ENCODE measurements at regions not wholly inside any gene's neighbourhood (a gene's known extent, or its start where the extent isn't known, plus 50 kb on each side); places are given as distances from the start of the nearest gene placed in this dataset.

DNA sequence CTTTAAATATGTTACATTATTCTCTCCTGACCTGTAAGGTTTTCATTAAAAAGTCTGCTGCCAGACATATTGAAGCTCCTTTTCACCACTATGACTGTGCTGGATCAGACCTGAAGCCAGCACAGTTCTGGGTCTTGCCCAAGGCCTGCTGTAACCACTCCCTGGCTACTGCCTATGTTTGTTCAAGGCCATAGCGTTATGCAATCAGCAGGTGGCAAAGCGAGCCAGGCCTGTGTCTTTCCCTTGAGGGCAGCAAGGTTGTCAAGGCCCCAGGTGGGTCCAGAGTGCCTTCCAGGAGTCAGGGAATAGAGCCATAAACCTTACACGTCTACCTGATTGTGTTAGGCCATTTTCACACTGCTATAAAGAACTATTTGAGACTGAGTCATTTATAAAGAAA lies 496.8 kb upstream of the PCDH9 start:
- Histone ChIP-seq H3K4me1 (ENCODE audit: control insufficient read depth in 1 of 2, insufficient read depth in 2 of 2, low read depth in 1 of 2, low read length in 1 of 2) (no peaks in the 10 kb centered on the region), H3K4me2 (no peak overlapping the region), H3K79me2 (ENCODE audit: insufficient read depth) (no peaks in the 10 kb centered on the region), H3K9ac (no peak overlapping the region), H3K27me3 (ENCODE audit: insufficient read depth) (no peaks in the 10 kb centered on the region), H2AFZ (ENCODE audit: low read depth) (no peak overlapping the region), H3K36me3 (replicated peaks in 1 of 2; ENCODE audit: control insufficient read depth in 1 of 2, insufficient read depth in 2 of 2, low read length in 1 of 2) (no peaks in the 10 kb centered on the region), H3K9me3 (peaks cover 12% of the 10 kb centered on the region; the same call in 1 of the 2 replicates), H3K27ac (ENCODE audit: low read depth in 2 of 2, low read length in 1 of 2) (no peak overlapping the region), H3F3A (replicated peaks; ENCODE audit: insufficient read depth) (no peaks in the 10 kb centered on the region), H3K4me3 (ENCODE audit: low read depth in 2 of 2, low read length in 1 of 2) (no peak overlapping the region), H3K9me2 (no peaks in the 10 kb centered on the region), H4K20me1 (ENCODE audit: insufficient read depth) (no peaks in the 10 kb centered on the region)
- DNase-seq: no peak
- 17% methylated on average over 3 of the region's 3 CpGs for WGBS (ENCODE audit: low lambda C conversion rate)
- ChIA-PET CTCF (no interaction called here), POLR2A (no interaction called here)
- no peak for TF ChIP-seq MXI1 (IDR thresholded peaks at IDR 0.05; ENCODE audit: low read depth, low read length)
- no peak for TF ChIP-seq TEAD4 (IDR thresholded peaks at IDR 0.05; ENCODE audit: borderline replicate concordance, insufficient read depth)
- TF ChIP-seq YY1 (IDR thresholded peaks at IDR 0.05; ENCODE audit: low read depth): no peak
- no peak for TF ChIP-seq ELF1 (IDR thresholded peaks at IDR 0.05)
- TF ChIP-seq RCOR1 (IDR thresholded peaks at IDR 0.05; ENCODE audit: low read length): no peak
- TF ChIP-seq, protein P1, sequence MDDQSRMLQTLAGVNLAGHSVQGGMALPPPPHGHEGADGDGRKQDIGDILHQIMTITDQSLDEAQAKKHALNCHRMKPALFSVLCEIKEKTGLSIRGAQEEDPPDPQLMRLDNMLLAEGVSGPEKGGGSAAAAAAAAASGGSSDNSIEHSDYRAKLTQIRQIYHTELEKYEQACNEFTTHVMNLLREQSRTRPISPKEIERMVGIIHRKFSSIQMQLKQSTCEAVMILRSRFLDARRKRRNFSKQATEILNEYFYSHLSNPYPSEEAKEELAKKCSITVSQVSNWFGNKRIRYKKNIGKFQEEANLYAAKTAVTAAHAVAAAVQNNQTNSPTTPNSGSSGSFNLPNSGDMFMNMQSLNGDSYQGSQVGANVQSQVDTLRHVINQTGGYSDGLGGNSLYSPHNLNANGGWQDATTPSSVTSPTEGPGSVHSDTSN (IDR thresholded peaks at IDR 0.05): no peak
- no peak for TF ChIP-seq GATA2 (CRISPR knock-in tag; IDR thresholded peaks at IDR 0.05)

DNA sequence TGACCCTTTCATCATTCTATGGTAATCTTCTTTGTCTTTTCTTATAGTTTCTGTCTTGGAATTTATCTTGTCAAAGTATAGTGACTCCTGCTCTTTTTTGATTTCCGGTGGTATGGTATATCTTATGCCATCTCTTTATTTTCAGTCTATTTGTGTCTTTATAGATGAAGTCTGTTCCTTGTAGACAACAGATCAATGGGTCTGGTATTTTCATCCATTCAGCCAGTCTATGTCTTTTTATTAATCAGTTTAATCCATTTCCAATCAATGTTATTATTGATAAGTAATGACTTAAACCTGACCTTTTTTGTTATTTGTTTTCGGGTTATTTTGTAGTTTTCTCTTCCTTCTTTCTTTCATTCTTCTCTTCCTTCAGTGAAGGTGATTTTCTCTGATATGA lies 495.9 kb upstream of the PCDH9 start:
- no peak overlapping the region for H3K27ac ChIP-seq (ENCODE audit: low read depth in 2 of 2, low read length in 1 of 2)
- H3K79me2 ChIP-seq (ENCODE audit: insufficient read depth): no peaks in the 10 kb centered on the region
- no peak for TF ChIP-seq CHD2 (IDR thresholded peaks at IDR 0.05; ENCODE audit: low read length, partially characterized antibody)
- TF ChIP-seq MXI1 (IDR thresholded peaks at IDR 0.05; ENCODE audit: low read depth, low read length): no peak
- TF ChIP-seq, protein P2, sequence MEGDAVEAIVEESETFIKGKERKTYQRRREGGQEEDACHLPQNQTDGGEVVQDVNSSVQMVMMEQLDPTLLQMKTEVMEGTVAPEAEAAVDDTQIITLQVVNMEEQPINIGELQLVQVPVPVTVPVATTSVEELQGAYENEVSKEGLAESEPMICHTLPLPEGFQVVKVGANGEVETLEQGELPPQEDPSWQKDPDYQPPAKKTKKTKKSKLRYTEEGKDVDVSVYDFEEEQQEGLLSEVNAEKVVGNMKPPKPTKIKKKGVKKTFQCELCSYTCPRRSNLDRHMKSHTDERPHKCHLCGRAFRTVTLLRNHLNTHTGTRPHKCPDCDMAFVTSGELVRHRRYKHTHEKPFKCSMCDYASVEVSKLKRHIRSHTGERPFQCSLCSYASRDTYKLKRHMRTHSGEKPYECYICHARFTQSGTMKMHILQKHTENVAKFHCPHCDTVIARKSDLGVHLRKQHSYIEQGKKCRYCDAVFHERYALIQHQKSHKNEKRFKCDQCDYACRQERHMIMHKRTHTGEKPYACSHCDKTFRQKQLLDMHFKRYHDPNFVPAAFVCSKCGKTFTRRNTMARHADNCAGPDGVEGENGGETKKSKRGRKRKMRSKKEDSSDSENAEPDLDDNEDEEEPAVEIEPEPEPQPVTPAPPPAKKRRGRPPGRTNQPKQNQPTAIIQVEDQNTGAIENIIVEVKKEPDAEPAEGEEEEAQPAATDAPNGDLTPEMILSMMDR (IDR thresholded peaks at IDR 0.05): no peak
- H3K27me3 ChIP-seq (ENCODE audit: insufficient read depth): no peaks in the 10 kb centered on the region
- ChIA-PET CTCF (no interaction called here), POLR2A (no interaction called here)
- 47% methylated on average over 2 of the region's 2 CpGs for WGBS (ENCODE audit: low lambda C conversion rate)
- no peak overlapping the region for H3K9ac ChIP-seq
- H3K4me2 ChIP-seq: no peak overlapping the region
- H2AFZ ChIP-seq (ENCODE audit: low read depth): no peak overlapping the region
- H3F3A ChIP-seq (replicated peaks; ENCODE audit: insufficient read depth): no peaks in the 10 kb centered on the region
- peaks cover 12% of the 10 kb centered on the region; the same call in 1 of the 2 replicates for H3K9me3 ChIP-seq
- no peaks in the 10 kb centered on the region for H4K20me1 ChIP-seq (ENCODE audit: insufficient read depth)
- no peaks in the 10 kb centered on the region for H3K4me1 ChIP-seq (ENCODE audit: control insufficient read depth in 1 of 2, insufficient read depth in 2 of 2, low read depth in 1 of 2, low read length in 1 of 2)
- no peaks in the 10 kb centered on the region for H3K9me2 ChIP-seq
- no peaks in the 10 kb centered on the region for H3K36me3 ChIP-seq (replicated peaks in 1 of 2; ENCODE audit: control insufficient read depth in 1 of 2, insufficient read depth in 2 of 2, low read length in 1 of 2)
- H3K4me3 ChIP-seq (ENCODE audit: low read depth in 2 of 2, low read length in 1 of 2): no peak overlapping the region
- DNase-seq: no peak

DNA sequence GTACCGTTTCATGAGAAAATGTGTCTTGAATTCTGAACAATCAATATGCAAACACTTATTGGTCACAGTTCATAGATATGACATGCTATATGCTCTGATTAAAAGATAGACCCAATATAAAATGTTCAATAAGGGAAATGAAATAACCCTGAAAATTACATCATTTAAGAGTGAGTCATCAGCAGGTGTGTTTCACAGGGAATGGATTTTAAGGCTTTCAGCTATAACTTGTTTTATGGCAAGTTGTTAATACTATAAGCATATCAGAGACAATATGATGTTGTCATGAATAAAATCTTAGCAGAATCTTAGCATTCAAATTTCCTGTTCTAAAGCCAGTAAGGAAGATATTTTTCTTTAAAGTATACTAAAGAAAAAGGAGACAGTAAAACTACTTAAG lies 483.4 kb upstream of the PCDH9 start:
- 49% methylated on average over 1 of the region's 1 CpG for WGBS (ENCODE audit: low lambda C conversion rate)
- ChIA-PET CTCF (no interaction called here), POLR2A (no interaction called here)
- Histone ChIP-seq H3K27ac (ENCODE audit: low read depth in 2 of 2, low read length in 1 of 2) (no peak overlapping the region), H2AFZ (ENCODE audit: low read depth) (no peak overlapping the region), H3K36me3 (replicated peaks in 1 of 2; ENCODE audit: control insufficient read depth in 1 of 2, insufficient read depth in 2 of 2, low read length in 1 of 2) (no peaks in the 10 kb centered on the region), H3K9me3 (no peaks in the 10 kb centered on the region), H3K9ac (no peak overlapping the region), H3K4me1 (ENCODE audit: control insufficient read depth in 1 of 2, insufficient read depth in 2 of 2, low read depth in 1 of 2, low read length in 1 of 2) (no peaks in the 10 kb centered on the region), H3K79me2 (ENCODE audit: insufficient read depth) (no peaks in the 10 kb centered on the region), H3K27me3 (ENCODE audit: insufficient read depth) (no peaks in the 10 kb centered on the region), H4K20me1 (ENCODE audit: insufficient read depth) (no peaks in the 10 kb centered on the region), H3K4me3 (ENCODE audit: low read depth in 2 of 2, low read length in 1 of 2) (no peak overlapping the region), H3K9me2 (no peaks in the 10 kb centered on the region), H3F3A (replicated peaks; ENCODE audit: insufficient read depth) (no peaks in the 10 kb centered on the region), H3K4me2 (no peak overlapping the region)
- no peak for DNase-seq
- TF ChIP-seq, protein P3, sequence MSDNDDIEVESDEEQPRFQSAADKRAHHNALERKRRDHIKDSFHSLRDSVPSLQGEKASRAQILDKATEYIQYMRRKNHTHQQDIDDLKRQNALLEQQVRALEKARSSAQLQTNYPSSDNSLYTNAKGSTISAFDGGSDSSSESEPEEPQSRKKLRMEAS (IDR thresholded peaks at IDR 0.05; ENCODE audit: low read depth): no peak

Data from SK-N-SH (cell line).